HEK293 (cell line): ENCODE measurements at regions not wholly inside any gene's neighbourhood (a gene's known extent, or its start where the extent isn't known, plus 50 kb on each side); places are given as distances from the start of the nearest gene placed in this dataset.

Source experiments
- TCF7L2 ChIP-seq: IDR thresholded peaks from 2 replicates; pipeline ENCODE4 v1.6.1; 2011; ENCODE audit warnings: low read depth, mild to moderate bottlenecking, inconsistent platforms, low read length, moderate library complexity, borderline replicate concordance
- ZNF350 ChIP-seq: fragments of 450-650 bp; formaldehyde crosslinking; IDR thresholded peaks from 2 replicates; pipeline ENCODE4 v1.5.0; 2017; ENCODE audit warnings: missing biosample characterization, mild to moderate bottlenecking, missing genetic modification characterization
- ZSCAN5A ChIP-seq: fragments of 450-650 bp; formaldehyde crosslinking; IDR thresholded peaks from 2 replicates; pipeline ENCODE4 v1.5.1; 2016; ENCODE audit warnings: missing biosample characterization, missing genetic modification characterization

- TF ChIP-seq TCF7L2 (no peak), ZNF350 (tag by site-specific recombination) (no peak), ZSCAN5A (tag by site-specific recombination) (no peak)
Observed at GRCh38 chr4:111296466-111296865, 673.6 kb upstream of the PITX2 start.
